ENCODE measurements at regions not wholly inside any gene's neighbourhood (a gene's known extent, or its start where the extent isn't known, plus 50 kb on each side); places are given as distances from the start of the nearest gene placed in this dataset.

DNA sequence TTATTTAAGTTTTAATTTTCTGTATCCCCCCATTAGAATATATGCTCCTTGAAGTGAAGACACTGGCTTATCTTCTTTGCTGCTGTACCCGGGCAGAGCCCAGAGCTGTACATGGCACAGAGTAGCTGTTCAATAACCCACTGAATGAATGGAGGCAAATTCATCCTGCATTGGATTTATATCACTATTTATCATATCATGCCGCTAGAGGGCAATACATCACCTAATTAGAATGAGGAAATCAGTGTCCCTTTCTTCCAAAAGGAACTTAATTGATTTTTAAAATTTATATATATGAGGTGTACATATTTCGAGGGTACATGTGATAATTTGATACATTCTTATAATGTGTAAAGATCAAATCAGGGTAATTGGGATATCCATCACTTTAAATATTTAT, 89.2 kb upstream of the TMEM260 start:
- no peak overlapping the region for H3K4me3 ChIP-seq (ENCODE audit: low read length)
- DNase-seq (ENCODE audit: low read depth, low spot score), result peak; percentile 43

DNA sequence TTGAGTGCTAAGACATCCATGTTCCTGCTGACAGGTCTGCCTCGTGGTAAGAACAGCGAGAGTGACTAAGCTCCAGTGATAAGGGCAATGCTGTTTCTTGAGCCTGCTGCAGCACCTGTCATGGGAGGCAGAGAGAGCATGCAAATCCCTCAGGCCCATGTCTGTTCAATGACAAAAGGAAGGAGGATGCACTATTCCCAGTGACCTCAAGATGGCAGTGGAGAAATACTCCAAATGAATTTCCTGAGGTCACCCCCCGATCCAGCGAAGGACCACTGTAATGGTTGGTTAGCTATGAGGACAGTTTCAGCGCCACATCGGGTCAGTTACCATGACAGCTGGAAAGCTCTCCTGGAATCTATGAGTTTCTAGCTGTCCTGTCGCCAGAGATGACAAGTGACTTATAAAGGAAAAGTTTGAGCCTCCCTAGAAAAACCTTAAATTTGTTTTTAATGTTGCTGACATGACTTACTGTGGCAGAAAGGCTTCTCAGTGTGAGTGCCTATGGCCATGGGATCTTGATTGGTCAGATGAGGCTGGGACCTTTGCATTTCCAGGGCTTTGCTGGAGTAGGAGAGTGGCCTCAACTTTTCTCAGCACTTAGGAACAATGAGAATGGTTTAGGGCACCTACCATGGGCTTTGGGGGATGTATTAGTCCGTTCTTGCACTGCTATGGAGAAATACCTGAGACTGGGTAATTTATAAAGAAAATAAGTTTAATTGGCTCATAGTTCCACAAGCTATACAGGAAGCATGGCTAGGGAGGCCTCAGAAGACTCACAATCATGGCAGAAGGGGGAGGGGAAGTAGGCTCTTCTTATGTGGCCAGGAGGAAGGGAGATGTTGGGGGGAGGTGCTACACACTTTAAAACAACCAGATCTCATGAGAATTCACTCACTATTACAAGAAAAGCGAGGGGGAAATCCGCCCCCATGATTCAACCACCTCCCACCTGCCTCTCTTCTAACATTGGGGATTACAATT, 88.0 kb upstream of the TMEM260 start:
- no peak overlapping the region for H3K4me3 ChIP-seq (ENCODE audit: low read length)
- peak; percentile 71 for DNase-seq (ENCODE audit: low read depth, low spot score)

DNA sequence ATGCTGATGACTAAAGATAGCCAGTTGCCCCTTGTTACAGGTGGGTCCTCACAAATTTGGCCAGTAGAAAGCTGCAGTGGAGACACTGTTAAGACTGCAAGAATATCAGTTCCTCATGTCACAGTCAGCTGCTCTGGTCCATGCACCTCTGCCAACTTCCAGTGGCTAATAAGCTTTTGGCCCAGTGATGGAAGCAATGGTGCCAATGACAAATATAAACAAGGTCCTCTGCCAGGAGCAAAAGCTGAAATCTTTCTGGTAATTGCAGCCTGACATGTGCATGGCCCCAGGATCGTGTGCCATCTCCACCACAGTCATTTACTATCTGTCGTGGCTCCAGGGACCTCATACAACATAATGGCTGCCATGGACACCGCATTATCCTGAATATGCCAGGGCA, 85.4 kb upstream of the TMEM260 start:
- no peak for DNase-seq (ENCODE audit: low read depth, low spot score)
- no peak overlapping the region for H3K4me3 ChIP-seq (ENCODE audit: low read length)

DNA sequence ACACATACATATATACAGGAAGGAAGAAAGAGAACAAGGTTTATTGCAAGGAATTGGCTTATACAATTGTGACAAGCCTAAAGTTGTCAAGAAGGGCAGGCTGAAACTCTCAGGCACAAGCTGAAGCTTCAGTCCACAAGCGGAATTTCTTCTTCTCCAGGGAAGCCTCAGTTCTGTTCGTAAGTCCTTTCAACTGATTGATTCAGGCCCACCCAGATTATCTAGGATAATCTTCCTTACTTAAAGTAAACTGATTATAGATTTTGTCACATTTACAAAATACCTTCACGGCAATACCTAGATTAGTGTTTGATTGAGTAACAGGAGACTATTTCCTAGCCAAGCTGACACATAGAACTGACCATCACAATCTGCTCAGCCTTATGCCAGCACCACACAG, 81.5 kb upstream of the TMEM260 start:
- no peak for DNase-seq (ENCODE audit: low read depth, low spot score)
- no peak overlapping the region for H3K4me3 ChIP-seq (ENCODE audit: low read length)

DNA sequence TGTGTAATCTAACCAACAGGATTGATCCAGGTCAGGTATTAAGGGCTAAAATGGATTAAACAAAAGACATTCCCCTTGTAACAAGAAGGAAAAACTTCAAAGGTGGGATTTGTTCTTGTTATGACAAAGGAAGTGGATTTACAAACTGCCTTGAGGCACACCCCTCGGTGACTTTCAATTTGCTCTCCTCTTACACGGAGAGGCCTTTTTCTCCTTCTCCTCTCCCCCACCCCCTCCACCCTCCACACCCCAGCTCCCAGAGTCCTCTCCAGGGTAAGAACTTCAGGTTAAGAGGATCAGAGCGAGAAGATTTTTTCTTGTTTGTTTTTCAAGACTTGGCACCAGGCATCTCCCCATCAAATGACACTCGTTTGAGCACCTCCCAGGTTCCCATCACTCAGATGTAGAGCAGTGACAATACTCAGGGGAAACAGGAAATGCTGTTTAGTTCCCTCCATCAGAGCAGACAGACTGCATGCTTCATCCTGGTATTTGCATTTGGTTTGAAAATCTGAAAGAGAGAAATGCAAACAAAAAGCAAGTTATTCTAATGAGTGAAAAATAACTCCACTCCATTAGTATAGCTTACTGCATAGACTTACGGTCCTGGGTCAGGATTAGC, 77.6 kb upstream of the TMEM260 start:
- peak; percentile 10 for DNase-seq (ENCODE audit: low read depth, low spot score)
- no peak overlapping the region for H3K4me3 ChIP-seq (ENCODE audit: low read length)

DNA sequence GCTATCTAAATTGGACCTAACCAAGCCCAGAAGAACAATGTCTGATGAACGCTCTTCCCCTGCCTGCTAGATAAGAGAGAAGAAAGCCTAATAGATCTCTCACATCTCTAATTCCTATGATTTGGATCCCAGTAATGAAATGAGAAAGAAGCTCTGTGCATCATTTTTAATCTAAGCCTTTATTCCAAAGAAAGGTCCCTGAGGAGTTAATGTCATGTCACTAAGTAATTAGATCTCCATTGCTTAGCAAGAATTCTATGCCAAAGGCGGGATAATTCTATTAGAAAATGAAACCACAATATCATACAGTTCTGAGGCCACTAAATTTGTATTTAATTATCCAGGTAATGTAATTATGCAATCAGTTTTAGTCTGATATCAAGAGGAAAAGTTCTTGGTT, 74.2 kb upstream of the TMEM260 start:
- DNase-seq (ENCODE audit: low read depth, low spot score), result no peak

DNA sequence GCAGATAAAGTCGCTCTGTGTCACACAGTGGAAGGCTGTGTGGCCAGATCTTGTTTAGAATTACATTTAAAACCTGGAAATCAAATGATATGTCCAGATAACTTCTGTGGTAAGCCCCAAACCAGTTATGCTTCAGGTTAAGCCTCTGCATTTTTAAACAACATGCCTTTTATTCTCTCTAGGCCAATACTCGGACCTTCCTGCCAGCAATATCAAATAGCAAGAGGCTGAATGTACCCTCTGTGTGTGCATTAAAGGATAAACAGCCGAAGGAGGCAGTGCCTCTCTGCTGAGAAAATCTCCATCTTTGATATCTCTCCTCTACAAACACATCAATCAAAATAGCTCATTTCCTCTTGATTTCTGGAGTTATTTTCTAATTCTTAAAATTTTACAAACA, 67.1 kb upstream of the TMEM260 start:
- no peak for DNase-seq (ENCODE audit: low read depth, low spot score)
- no peak overlapping the region for H3K4me3 ChIP-seq (ENCODE audit: low read length)

More for the DNA sequence above, 74.2 kb upstream of the TMEM260 start:
- no peak overlapping the region for H3K4me3 ChIP-seq (ENCODE audit: low read length)

DNA sequence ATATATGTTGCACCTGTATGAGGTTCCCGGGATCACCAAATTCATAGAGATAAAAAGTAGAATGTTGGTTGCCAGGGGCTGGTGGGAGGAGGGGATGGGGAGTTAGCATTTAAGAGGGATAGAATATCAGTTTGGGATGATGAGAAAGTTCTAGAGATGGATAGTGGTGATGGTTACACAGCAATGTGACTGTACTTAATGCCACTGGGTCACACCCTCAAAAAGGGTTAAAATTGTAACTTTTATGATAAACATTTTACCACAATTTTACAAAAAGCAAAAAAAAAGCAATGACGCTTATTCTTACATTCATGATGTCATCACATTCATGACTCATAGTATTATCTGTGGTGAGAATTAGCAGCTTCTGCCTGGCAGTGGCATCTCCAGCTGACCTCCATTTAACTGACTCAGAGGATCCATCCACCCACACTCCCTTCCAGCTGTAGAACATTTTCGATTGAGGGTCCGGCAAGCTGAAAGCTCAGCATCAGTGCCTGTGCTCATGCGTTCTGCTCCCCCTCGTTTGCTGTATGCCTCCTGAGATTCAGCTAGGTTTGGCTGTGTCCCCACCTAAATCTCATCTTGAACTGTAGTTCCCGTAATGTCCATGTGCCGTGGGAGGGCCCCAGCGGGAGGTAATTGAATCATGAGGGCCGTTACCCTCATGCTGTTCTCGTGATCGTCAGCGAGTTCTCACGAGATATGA, 64.8 kb upstream of the TMEM260 start:
- H3K4me3 ChIP-seq (ENCODE audit: low read length), result no peak overlapping the region
- no peak for DNase-seq (ENCODE audit: low read depth, low spot score)

DNA sequence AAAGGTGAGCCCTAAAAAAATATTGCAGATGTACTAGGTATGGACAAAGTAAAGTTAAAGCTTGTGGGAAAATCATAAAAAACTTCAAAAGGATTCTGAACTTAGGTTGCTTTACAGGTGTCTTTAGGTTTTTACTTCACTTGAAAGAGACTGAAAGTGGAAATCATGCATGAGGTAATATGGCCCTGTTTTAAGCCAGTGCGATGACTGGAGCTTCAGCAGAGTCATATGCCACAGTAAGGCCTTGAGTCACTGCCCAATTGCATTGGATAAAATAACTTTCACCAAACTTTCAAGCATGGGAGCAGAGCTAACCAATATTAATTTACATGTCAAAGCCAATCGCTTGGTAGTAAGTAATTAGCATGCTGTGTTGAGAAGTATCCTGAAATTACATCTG, 63.9 kb upstream of the TMEM260 start:
- no peak for DNase-seq (ENCODE audit: low read depth, low spot score)
- no peak overlapping the region for H3K4me3 ChIP-seq (ENCODE audit: low read length)

DNA sequence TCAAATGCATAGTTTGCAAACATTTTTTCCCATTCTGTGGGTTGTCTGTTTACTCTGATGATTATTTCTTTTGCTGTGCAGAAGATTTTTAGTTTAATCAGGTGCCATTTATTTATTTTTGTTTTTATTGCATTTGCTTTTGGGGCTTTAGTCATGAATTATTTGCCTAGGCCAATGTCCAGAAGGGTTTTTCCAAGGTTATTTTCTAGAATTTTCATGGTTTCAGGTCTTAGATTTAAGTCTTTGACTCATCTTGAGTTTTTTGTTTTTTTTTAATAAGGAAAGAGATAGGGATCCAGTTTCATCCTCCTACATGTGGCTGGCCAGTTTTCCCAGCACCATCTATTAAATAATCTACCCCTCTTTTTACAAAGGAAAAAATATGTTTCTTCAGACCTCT, 57.2 kb upstream of the TMEM260 start:
- DNase-seq (ENCODE audit: low read depth, low spot score), result no peak
- H3K4me3 ChIP-seq (ENCODE audit: low read length), result no peak overlapping the region

DNA sequence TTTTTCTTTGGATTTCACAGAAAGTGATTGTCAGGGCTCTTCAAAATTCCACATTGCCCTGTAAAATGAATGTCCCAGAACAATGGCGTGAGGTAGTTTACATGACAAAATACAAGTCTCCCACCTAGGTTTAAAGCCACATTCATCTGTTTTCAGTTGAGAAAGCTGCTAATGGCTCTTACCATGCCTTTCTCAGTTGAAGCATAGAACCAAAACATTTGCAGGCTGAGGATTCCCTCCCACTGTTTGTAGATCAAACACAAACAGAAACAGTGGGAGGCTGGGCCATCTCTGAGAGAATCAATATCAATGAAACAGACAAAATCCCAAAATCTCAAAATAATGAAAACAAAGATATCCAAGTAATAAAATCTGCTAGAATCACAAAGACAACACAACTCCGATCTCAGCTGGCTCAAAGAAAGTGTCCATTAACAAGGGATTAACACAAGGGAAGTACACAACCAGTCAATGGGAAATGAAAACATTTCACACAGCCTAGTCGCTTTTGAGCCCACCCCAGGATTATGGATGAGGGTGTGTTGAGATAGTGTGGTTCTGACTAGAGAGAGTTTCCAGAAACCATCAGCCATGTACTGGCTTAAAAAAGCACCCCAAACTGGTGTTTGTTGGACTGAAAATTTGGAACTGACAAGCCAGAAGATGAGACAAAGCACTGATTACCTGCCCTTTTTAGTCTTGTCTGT, 54.5 kb upstream of the TMEM260 start:
- no peak for DNase-seq (ENCODE audit: low read depth, low spot score)
- H3K4me3 ChIP-seq (ENCODE audit: low read length), result no peak overlapping the region

DNA sequence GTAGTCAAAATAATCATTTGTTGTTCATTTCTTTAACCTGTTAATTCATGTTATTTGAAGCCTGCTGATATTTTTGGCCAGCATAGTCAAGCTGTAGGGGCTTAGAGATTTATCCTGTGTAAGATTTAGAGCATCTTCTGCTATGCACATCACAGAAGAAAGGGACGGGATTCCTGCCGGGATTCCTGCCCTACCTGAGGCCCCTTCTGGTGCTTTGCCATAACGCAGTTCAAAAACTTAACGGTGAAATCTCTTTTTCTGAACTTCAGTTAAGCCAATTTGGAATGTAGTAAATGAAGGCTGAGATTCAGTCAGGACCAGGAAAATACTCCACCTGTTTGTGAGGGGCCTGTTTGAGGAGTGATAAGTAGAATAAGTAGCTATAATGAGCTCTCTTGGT, 50.7 kb upstream of the TMEM260 start:
- DNase-seq (ENCODE audit: low read depth, low spot score), result no peak

More for the DNA sequence above, 50.7 kb upstream of the TMEM260 start:
- H3K4me3 ChIP-seq (ENCODE audit: low read length), result no peak overlapping the region
